ENCODE measurements at regions not wholly inside any gene's neighbourhood (a gene's known extent, or its start where the extent isn't known, plus 50 kb on each side); places are given as distances from the start of the nearest gene placed in this dataset.

DNA sequence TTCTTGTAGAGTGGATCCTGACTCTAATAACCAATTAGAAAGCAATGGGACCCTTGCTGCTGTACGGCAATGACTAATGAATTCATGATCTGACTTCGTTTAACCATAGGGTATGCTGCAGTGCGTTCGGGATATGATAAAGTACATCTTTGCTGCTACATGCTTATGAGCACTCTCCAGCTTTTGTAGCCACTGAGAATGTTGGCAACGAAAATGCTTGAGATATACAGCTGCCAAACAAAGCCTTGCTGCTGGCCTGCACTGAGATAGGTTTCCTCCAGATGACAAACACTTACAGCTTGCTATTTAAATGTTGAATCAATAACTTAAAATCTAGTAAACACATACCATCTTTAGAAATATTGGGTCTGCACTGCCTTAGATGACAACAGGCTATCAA lies 372.4 kb upstream of the SLC8A1 start:
- Histone ChIP-seq H3K4me2 (no peak overlapping the region), H3F3A (ENCODE audit: low read depth) (no peaks in the 10 kb centered on the region), H3K4me3 (no peak overlapping the region), H3K27me3 (no peaks in the 10 kb centered on the region), H3K27ac (no peak overlapping the region), H3K36me3 (no peaks in the 10 kb centered on the region), H2AFZ (replicated peaks) (no peak overlapping the region), H4K20me1 (ENCODE audit: low read depth) (no peaks in the 10 kb centered on the region), H3K9ac (no peak overlapping the region), H3K9me3 (ENCODE audit: low read depth) (no peaks in the 10 kb centered on the region), H3K4me1 (no peaks in the 10 kb centered on the region), H3K79me2 (ENCODE audit: low read depth) (no peaks in the 10 kb centered on the region)
- Mint-ChIP-seq H3K27me3 (ENCODE audit: insufficient read depth, low read depth) (no peaks in the 10 kb centered on the region), H3K27ac (no peak overlapping the region), H3K4me1 (peaks cover 3% of the 10 kb centered on the region), H3K4me3 (no peak overlapping the region), H3K9me3 (no peaks in the 10 kb centered on the region), H3K36me3 (no peaks in the 10 kb centered on the region)
- TF ChIP-seq, protein P1, sequence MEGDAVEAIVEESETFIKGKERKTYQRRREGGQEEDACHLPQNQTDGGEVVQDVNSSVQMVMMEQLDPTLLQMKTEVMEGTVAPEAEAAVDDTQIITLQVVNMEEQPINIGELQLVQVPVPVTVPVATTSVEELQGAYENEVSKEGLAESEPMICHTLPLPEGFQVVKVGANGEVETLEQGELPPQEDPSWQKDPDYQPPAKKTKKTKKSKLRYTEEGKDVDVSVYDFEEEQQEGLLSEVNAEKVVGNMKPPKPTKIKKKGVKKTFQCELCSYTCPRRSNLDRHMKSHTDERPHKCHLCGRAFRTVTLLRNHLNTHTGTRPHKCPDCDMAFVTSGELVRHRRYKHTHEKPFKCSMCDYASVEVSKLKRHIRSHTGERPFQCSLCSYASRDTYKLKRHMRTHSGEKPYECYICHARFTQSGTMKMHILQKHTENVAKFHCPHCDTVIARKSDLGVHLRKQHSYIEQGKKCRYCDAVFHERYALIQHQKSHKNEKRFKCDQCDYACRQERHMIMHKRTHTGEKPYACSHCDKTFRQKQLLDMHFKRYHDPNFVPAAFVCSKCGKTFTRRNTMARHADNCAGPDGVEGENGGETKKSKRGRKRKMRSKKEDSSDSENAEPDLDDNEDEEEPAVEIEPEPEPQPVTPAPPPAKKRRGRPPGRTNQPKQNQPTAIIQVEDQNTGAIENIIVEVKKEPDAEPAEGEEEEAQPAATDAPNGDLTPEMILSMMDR (IDR thresholded peaks at IDR 0.05) = no peak
- TF ChIP-seq EZH2 (IDR thresholded peaks at IDR 0.05) (no peak), EZH2phosphoT487 (IDR thresholded peaks at IDR 0.05) (no peak)
- DNase-seq (ENCODE audit: low spot score) = no peak

DNA sequence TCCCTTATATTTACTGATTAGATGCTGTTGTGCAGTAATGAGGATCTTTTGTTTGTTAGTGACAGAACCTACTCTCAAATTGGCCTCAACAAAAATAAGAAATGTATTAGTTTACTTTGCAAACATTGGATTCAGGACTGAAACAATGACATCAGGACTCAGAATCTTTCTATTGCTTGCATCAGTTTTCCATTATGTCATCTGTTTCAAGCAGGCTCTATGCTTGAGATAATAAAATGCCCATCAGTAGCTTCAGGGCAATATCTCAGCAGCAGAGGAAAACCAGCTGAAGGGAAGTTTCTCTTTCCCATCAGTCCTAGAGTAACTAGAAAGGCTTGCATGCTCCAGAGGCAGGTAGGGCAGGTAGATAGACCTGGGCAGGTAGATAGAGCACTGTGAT lies 375.5 kb upstream of the SLC8A1 start:
- H3K9me3 ChIP-seq (ENCODE audit: low read depth) = no peaks in the 10 kb centered on the region
- no peaks in the 10 kb centered on the region for H3K79me2 ChIP-seq (ENCODE audit: low read depth)
- H3K36me3 ChIP-seq = no peaks in the 10 kb centered on the region
- no peak overlapping the region for H3K9ac ChIP-seq
- H4K20me1 ChIP-seq (ENCODE audit: low read depth) = no peaks in the 10 kb centered on the region
- H3K4me2 ChIP-seq = no peak overlapping the region
- Mint-ChIP-seq H3K27ac (no peak overlapping the region), H3K4me1 (peaks cover 3% of the 10 kb centered on the region), H3K36me3 (no peaks in the 10 kb centered on the region), H3K27me3 (ENCODE audit: insufficient read depth, low read depth) (no peaks in the 10 kb centered on the region), H3K4me3 (no peak overlapping the region), H3K9me3 (no peaks in the 10 kb centered on the region)
- no peaks in the 10 kb centered on the region for H3K4me1 ChIP-seq
- H3K27ac ChIP-seq = no peak overlapping the region
- DNase-seq (ENCODE audit: low spot score) = no peak
- no peak overlapping the region for H2AFZ ChIP-seq (replicated peaks)
- no peaks in the 10 kb centered on the region for H3F3A ChIP-seq (ENCODE audit: low read depth)
- H3K27me3 ChIP-seq = no peaks in the 10 kb centered on the region
- TF ChIP-seq, protein P1 (IDR thresholded peaks at IDR 0.05) = no peak
- TF ChIP-seq EZH2 (IDR thresholded peaks at IDR 0.05) (no peak), EZH2phosphoT487 (IDR thresholded peaks at IDR 0.05) (no peak)
- no peak overlapping the region for H3K4me3 ChIP-seq

DNA sequence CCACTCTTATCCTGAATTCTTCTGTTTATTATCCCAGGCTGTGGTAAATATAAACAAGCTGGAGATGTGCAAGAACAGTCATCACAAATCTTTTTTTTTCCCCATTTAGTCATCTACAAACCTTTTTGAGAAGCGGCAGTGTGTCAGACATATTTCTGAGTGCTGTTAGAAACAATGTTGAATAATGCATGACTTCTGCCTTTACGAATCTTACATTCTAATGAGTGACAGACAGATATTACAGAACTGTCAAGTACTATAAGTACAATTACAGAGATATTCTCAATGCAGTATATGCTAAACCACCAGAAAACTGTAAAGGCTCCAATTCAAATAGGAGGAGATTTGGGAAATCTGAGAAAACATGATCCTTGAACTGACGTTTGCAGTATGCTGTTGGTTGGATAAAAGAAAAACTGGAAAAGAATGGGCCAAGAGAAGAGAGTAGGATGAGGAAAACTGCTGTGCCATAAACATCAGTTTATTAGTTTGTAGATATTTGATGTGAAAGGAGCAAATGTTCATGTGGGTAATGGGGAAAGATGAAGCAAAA lies 379.5 kb upstream of the SLC8A1 start:
- H3F3A ChIP-seq (ENCODE audit: low read depth) = no peaks in the 10 kb centered on the region
- H3K27ac ChIP-seq = no peak overlapping the region
- H3K9me3 ChIP-seq (ENCODE audit: low read depth) = no peaks in the 10 kb centered on the region
- Mint-ChIP-seq H3K36me3 (no peaks in the 10 kb centered on the region), H3K4me1 (peaks cover 3% of the 10 kb centered on the region), H3K4me3 (no peak overlapping the region), H3K27ac (no peak overlapping the region), H3K9me3 (no peaks in the 10 kb centered on the region), H3K27me3 (ENCODE audit: insufficient read depth, low read depth) (no peaks in the 10 kb centered on the region)
- H2AFZ ChIP-seq (replicated peaks) = no peak overlapping the region
- no peaks in the 10 kb centered on the region for H3K27me3 ChIP-seq
- H3K36me3 ChIP-seq = no peaks in the 10 kb centered on the region
- H3K79me2 ChIP-seq (ENCODE audit: low read depth) = no peaks in the 10 kb centered on the region
- no peaks in the 10 kb centered on the region for H3K4me1 ChIP-seq
- H3K4me2 ChIP-seq = no peak overlapping the region
- no peak overlapping the region for H3K4me3 ChIP-seq
- no peaks in the 10 kb centered on the region for H4K20me1 ChIP-seq (ENCODE audit: low read depth)
- no peak for TF ChIP-seq EZH2phosphoT487 (IDR thresholded peaks at IDR 0.05)
- TF ChIP-seq, protein P1 (IDR thresholded peaks at IDR 0.05) = no peak
- TF ChIP-seq EZH2 (IDR thresholded peaks at IDR 0.05) = no peak
- DNase-seq (ENCODE audit: low spot score) = no peak
- no peak overlapping the region for H3K9ac ChIP-seq

Measured in neural progenitor cell (in vitro differentiated cells).